Mesenchymal stem cell (in vitro differentiated cells and primary cell): ENCODE measurements at regions not wholly inside any gene's neighbourhood (a gene's known extent, or its start where the extent isn't known, plus 50 kb on each side); places are given as distances from the start of the nearest gene placed in this dataset.

ENCODE experiments used
- DNase-seq: peaks from one replicate; pipeline ENCODE4 v3.0.0-alpha.2; 2013
- H2AFZ ChIP-seq: one replicate; pipeline ENCODE4 v1.6.1; 2013; ENCODE audit warnings: low read depth, mild to moderate bottlenecking, control low read depth, inconsistent platforms, low read length, moderate library complexity
- H2AK5ac ChIP-seq: 2 replicates; pipeline ENCODE4 v1.6.1; 2013; ENCODE audit warnings: low read length, moderate library complexity, mild to moderate bottlenecking, inconsistent platforms; ENCODE audit not compliant: severe bottlenecking
- H2BK120ac ChIP-seq: one replicate; pipeline ENCODE4 v1.6.1; 2013; ENCODE audit warnings: low read depth, mild to moderate bottlenecking, inconsistent platforms, low read length, moderate library complexity
- H2BK12ac ChIP-seq, 2 experiments: one replicate each; pipeline ENCODE4 v1.6.1; 2013; ENCODE audit warnings: inconsistent platforms in 2 of 2, low read length in 2 of 2, mild to moderate bottlenecking in 2 of 2, moderate library complexity in 2 of 2, control low read depth in 1 of 2
- H2BK15ac ChIP-seq: one replicate; pipeline ENCODE4 v1.6.1; 2013; ENCODE audit warnings: mild to moderate bottlenecking, low read depth, inconsistent platforms; ENCODE audit not compliant: poor library complexity, severe bottlenecking
- H2BK5ac ChIP-seq: 2 replicates; pipeline ENCODE4 v1.6.1; 2013; ENCODE audit warnings: low read depth, mild to moderate bottlenecking, low read length, control low read depth, inconsistent platforms; ENCODE audit not compliant: poor library complexity, severe bottlenecking
- H3K14ac ChIP-seq, 2 experiments: one replicate each; pipeline ENCODE4 v1.6.1; 2013; ENCODE audit warnings: inconsistent platforms in 2 of 2, low read length in 2 of 2, control low read depth in 1 of 2, mild to moderate bottlenecking in 1 of 2, moderate library complexity in 1 of 2
- H3K18ac ChIP-seq, 2 experiments: one replicate each; pipeline ENCODE4 v1.6.1; 2013; ENCODE audit warnings: inconsistent platforms in 2 of 2, low read length in 2 of 2, control low read depth in 1 of 2, low read depth in 1 of 2, mild to moderate bottlenecking in 1 of 2
- H3K23ac ChIP-seq, 2 experiments: one replicate each; pipeline ENCODE4 v1.6.1; 2013; ENCODE audit warnings: inconsistent platforms in 2 of 2, low read length in 2 of 2, mild to moderate bottlenecking in 2 of 2, moderate library complexity in 2 of 2, control low read depth in 1 of 2
- H3K27ac ChIP-seq: 2 replicates; pipeline ENCODE4 v1.5.1; 2013; ENCODE audit warnings: mild to moderate bottlenecking, moderate library complexity, low read length, control low read depth, inconsistent platforms; ENCODE audit not compliant: poor library complexity, severe bottlenecking
- H3K27me3 ChIP-seq, 2 experiments: 2 replicates each; pipeline versions ENCODE4 v1.6.1 to v1.7.0; 2013; ENCODE audit warnings: low read length in 2 of 2, mild to moderate bottlenecking in 2 of 2, moderate library complexity in 2 of 2, control low read depth in 1 of 2, inconsistent platforms in 1 of 2; ENCODE audit not compliant: control insufficient read depth in 1 of 2, insufficient read depth in 1 of 2
- H3K36me3 ChIP-seq, 2 experiments: 2 replicates each; pipeline versions ENCODE4 v1.6.1 to v1.7.0; 2013; ENCODE audit warnings: low read length in 2 of 2, control low read depth in 1 of 2, inconsistent platforms in 1 of 2, low read depth in 1 of 2, mild to moderate bottlenecking in 1 of 2; ENCODE audit not compliant: insufficient read depth in 2 of 2, control insufficient read depth in 1 of 2
- H3K4ac ChIP-seq, 2 experiments: one replicate each; pipeline ENCODE4 v1.6.1; 2013; ENCODE audit warnings: inconsistent platforms in 2 of 2, low read length in 2 of 2, mild to moderate bottlenecking in 2 of 2, moderate library complexity in 2 of 2, control low read depth in 1 of 2, low read depth in 1 of 2
- H3K4me1 ChIP-seq: 2 replicates; pipeline ENCODE4 v1.6.1; 2013; ENCODE audit warnings: low read depth, low read length, control low read depth; ENCODE audit not compliant: control insufficient read depth, insufficient read depth
- H3K4me2 ChIP-seq: 2 replicates; pipeline ENCODE4 v1.6.1; 2013; ENCODE audit warnings: low read length, mild to moderate bottlenecking, inconsistent platforms; ENCODE audit not compliant: poor library complexity, severe bottlenecking
- H3K4me3 ChIP-seq, 2 experiments: 2 replicates each; pipeline versions ENCODE4 v1.5.1 to v1.7.0; 2013; ENCODE audit warnings: low read length in 2 of 2, mild to moderate bottlenecking in 2 of 2, control low read depth in 1 of 2, low read depth in 1 of 2; ENCODE audit not compliant: insufficient read depth in 1 of 2
- H3K79me1 ChIP-seq: replicated peaks from 2 replicates; pipeline ENCODE4 v1.6.1; 2013; ENCODE audit warnings: mild to moderate bottlenecking, control low read depth, low read length, inconsistent platforms; ENCODE audit not compliant: poor library complexity, severe bottlenecking
- H3K9ac ChIP-seq: 2 replicates; pipeline ENCODE4 v1.7.0; 2013; ENCODE audit warnings: mild to moderate bottlenecking, low read length, moderate library complexity
- H3K9me3 ChIP-seq: 2 replicates; pipeline ENCODE4 v1.7.0; 2013; ENCODE audit warnings: mild to moderate bottlenecking, low read length; ENCODE audit not compliant: control insufficient read depth
- H4K8ac ChIP-seq: one replicate; pipeline ENCODE4 v1.6.1; 2013; ENCODE audit warnings: inconsistent platforms, mild to moderate bottlenecking, low read length, moderate library complexity
- H4K91ac ChIP-seq: one replicate; pipeline ENCODE4 v1.6.1; 2013; ENCODE audit warnings: mild to moderate bottlenecking, low read length, inconsistent platforms
- WGBS: methylation state at CpG from one replicate; pipeline ENCODE4 v1.1.7; 2013; ENCODE audit warnings: mixed read lengths; 5-methylcytosine and 5-hydroxymethylcytosine counted together

GRCh38 chr6:111956098-111956497, 82.8 kb upstream of the FYN start:
- Histone ChIP-seq H2AFZ (no peak overlapping the region), H3K4me1 (peaks cover 13% of the 10 kb centered on the region), H2BK5ac (no peak overlapping the region), H3K36me3 (no peaks in the 10 kb centered on the region), H3K27ac (no peak overlapping the region), H3K9me3 (no peaks in the 10 kb centered on the region), H3K9ac (no peak overlapping the region), H3K23ac (no peak overlapping the region), H2AK5ac (no peak overlapping the region), H3K4ac (no peak overlapping the region), H3K18ac (no peak overlapping the region), H2BK12ac (no peak overlapping the region), H4K8ac (no peak overlapping the region), H2BK120ac (no peak overlapping the region), H3K27me3 (peaks cover 0 to 22% of the 10 kb centered on the region in 2 experiments), H2BK15ac (no peak overlapping the region), H3K79me1 (no peaks in the 10 kb centered on the region), H4K91ac (no peak overlapping the region), H3K4me2 (no peak overlapping the region), H3K14ac (no peak overlapping the region), H3K4me3 (no peak overlapping the region)
- DNase-seq = no peak
- 96% methylated on average over 2 of the region's 2 CpGs for WGBS

- Histone ChIP-seq H2BK5ac (no peak overlapping the region), H3K9ac (no peak overlapping the region), H2BK120ac (no peak overlapping the region), H3K79me1 (no peaks in the 10 kb centered on the region), H3K4me3 (no peak overlapping the region), H4K8ac (no peak overlapping the region), H3K27me3 (peaks cover 0 to 22% of the 10 kb centered on the region in 2 experiments), H3K9me3 (no peaks in the 10 kb centered on the region), H3K4me1 (peaks cover 6% of the 10 kb centered on the region), H3K23ac (no peak overlapping the region), H3K27ac (no peak overlapping the region), H2AFZ (no peak overlapping the region), H2BK12ac (peak overlapping the region in 1 of 2 experiments; percentile 54), H3K4me2 (no peak overlapping the region), H3K14ac (peak overlapping the region in 1 of 2 experiments; percentile 7), H2AK5ac (no peak overlapping the region), H3K18ac (no peak overlapping the region), H2BK15ac (no peak overlapping the region), H4K91ac (no peak overlapping the region), H3K36me3 (no peaks in the 10 kb centered on the region), H3K4ac (no peak overlapping the region)
- WGBS = 55% methylated on average over 9 of the region's 10 CpGs
- DNase-seq = no peak
Measured at GRCh38 chr6:111957623-111958315, 84.5 kb upstream of the FYN start.

GRCh38 chr6:111958534-111958933, 85.3 kb upstream of the FYN start:
- Histone ChIP-seq H2AFZ (no peak overlapping the region), H3K4ac (no peak overlapping the region), H3K79me1 (no peaks in the 10 kb centered on the region), H2BK12ac (no peak overlapping the region), H2BK15ac (no peak overlapping the region), H4K91ac (no peak overlapping the region), H3K36me3 (no peaks in the 10 kb centered on the region), H3K27ac (no peak overlapping the region), H2BK120ac (no peak overlapping the region), H3K4me1 (peaks cover 6% of the 10 kb centered on the region), H3K18ac (peak overlapping the region in 1 of 2 experiments; percentile 21), H3K9ac (no peak overlapping the region), H3K4me2 (no peak overlapping the region), H3K9me3 (no peaks in the 10 kb centered on the region), H4K8ac (no peak overlapping the region), H3K14ac (no peak overlapping the region), H3K23ac (no peak overlapping the region), H2BK5ac (no peak overlapping the region), H2AK5ac (no peak overlapping the region), H3K4me3 (no peak overlapping the region), H3K27me3 (peaks cover 0 to 22% of the 10 kb centered on the region in 2 experiments)
- WGBS = 96% methylated on average over 4 of the region's 4 CpGs
- DNase-seq = no peak

GRCh38 chr6:111959766-111960165, 86.5 kb upstream of the FYN start:
- Histone ChIP-seq H4K8ac (no peak overlapping the region), H3K36me3 (no peaks in the 10 kb centered on the region), H3K4ac (no peak overlapping the region), H4K91ac (no peak overlapping the region), H3K18ac (no peak overlapping the region), H3K4me2 (no peak overlapping the region), H2BK15ac (no peak overlapping the region), H3K4me3 (no peak overlapping the region), H2AFZ (no peak overlapping the region), H2BK12ac (no peak overlapping the region), H2BK5ac (no peak overlapping the region), H2BK120ac (no peak overlapping the region), H3K79me1 (no peaks in the 10 kb centered on the region), H3K9ac (no peak overlapping the region), H3K14ac (no peak overlapping the region), H3K27ac (no peak overlapping the region), H3K4me1 (peaks cover 6% of the 10 kb centered on the region), H3K27me3 (peaks cover 0 to 13% of the 10 kb centered on the region in 2 experiments), H2AK5ac (no peak overlapping the region), H3K23ac (no peak overlapping the region), H3K9me3 (no peaks in the 10 kb centered on the region)
- 93% methylated on average over 3 of the region's 6 CpGs for WGBS
- DNase-seq = no peak
